ENCODE measurements at regions not wholly inside any gene's neighbourhood (a gene's known extent, or its start where the extent isn't known, plus 50 kb on each side); places are given as distances from the start of the nearest gene placed in this dataset.

GRCh38 chr14:101405171-101405883 is 156.0 kb upstream of the DIO3 start:
- Histone ChIP-seq H3K4me3 (ENCODE audit: insufficient read depth, low read length, poor library complexity, severe bottlenecking) (no peak overlapping the region), H3K27me3 (ENCODE audit: low read length) (no peaks in the 10 kb centered on the region), H3K79me2 (ENCODE audit: insufficient read depth, low read length) (no peaks in the 10 kb centered on the region), H2AFZ (ENCODE audit: low read depth, low read length, severe bottlenecking) (no peak overlapping the region), H4K20me1 (ENCODE audit: low read depth, low read length) (no peaks in the 10 kb centered on the region), H3K4me2 (ENCODE audit: low read depth, low read length, poor library complexity, severe bottlenecking) (no peak overlapping the region), H3K27ac (ENCODE audit: low read depth, low read length) (no peak overlapping the region), H3F3A (ENCODE audit: insufficient read depth) (no peaks in the 10 kb centered on the region), H3K9me2 (replicated peaks; ENCODE audit: insufficient read depth, low read length) (no peaks in the 10 kb centered on the region), H3K9me3 (ENCODE audit: insufficient read depth, low read length) (no peaks in the 10 kb centered on the region), H3K9ac (ENCODE audit: low read length) (no peak overlapping the region), H3K36me3 (ENCODE audit: low read length) (no peaks in the 10 kb centered on the region)
- no peak for TF ChIP-seq EZH2phosphoT487 (conservative IDR thresholded peaks at IDR 0.05; ENCODE audit: low read length)
- TF ChIP-seq CTCF (IDR thresholded peaks at IDR 0.05; ENCODE audit: insufficient read depth, low read length, poor library complexity, severe bottlenecking): no peak

DNA sequence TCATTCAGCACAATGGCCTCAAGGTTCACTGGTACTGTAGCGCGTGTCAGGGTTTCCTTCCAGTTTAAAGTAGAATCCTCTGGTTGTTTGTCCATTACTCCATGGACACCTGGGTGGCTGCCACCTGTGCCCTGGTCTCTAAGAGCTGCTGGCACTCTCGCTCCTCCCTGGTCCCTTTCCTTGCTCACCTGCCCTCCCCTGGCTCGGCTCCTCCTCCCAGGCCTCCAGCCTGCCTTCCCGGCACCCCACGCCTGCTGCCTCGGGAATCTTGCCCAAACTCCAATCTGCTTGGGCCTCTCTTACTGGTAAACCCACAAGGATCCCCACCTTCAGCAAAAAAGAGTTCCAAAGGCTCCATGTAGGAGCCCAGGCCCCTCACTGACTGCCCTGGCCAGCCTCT is 154.4 kb upstream of the DIO3 start:
- TF ChIP-seq CTCF (IDR thresholded peaks at IDR 0.05; ENCODE audit: insufficient read depth, low read length, poor library complexity, severe bottlenecking): no peak
- no peak for TF ChIP-seq EZH2phosphoT487 (conservative IDR thresholded peaks at IDR 0.05; ENCODE audit: low read length)
- Histone ChIP-seq H3K27ac (ENCODE audit: low read depth, low read length) (no peak overlapping the region), H3K9ac (ENCODE audit: low read length) (no peak overlapping the region), H3K27me3 (ENCODE audit: low read length) (no peaks in the 10 kb centered on the region), H4K20me1 (ENCODE audit: low read depth, low read length) (no peaks in the 10 kb centered on the region), H3K36me3 (ENCODE audit: low read length) (no peaks in the 10 kb centered on the region), H2AFZ (ENCODE audit: low read depth, low read length, severe bottlenecking) (no peak overlapping the region), H3F3A (ENCODE audit: insufficient read depth) (no peaks in the 10 kb centered on the region), H3K9me2 (replicated peaks; ENCODE audit: insufficient read depth, low read length) (no peaks in the 10 kb centered on the region), H3K79me2 (ENCODE audit: insufficient read depth, low read length) (no peaks in the 10 kb centered on the region), H3K4me3 (ENCODE audit: insufficient read depth, low read length, poor library complexity, severe bottlenecking) (no peak overlapping the region), H3K4me2 (ENCODE audit: low read depth, low read length, poor library complexity, severe bottlenecking) (no peak overlapping the region), H3K9me3 (ENCODE audit: insufficient read depth, low read length) (no peaks in the 10 kb centered on the region)

- Histone ChIP-seq H3K9me2 (replicated peaks; ENCODE audit: insufficient read depth, low read length) (no peaks in the 10 kb centered on the region), H3F3A (ENCODE audit: insufficient read depth) (no peaks in the 10 kb centered on the region), H3K9me3 (ENCODE audit: insufficient read depth, low read length) (no peaks in the 10 kb centered on the region), H3K4me3 (ENCODE audit: insufficient read depth, low read length, poor library complexity, severe bottlenecking) (no peak overlapping the region), H3K79me2 (ENCODE audit: insufficient read depth, low read length) (no peaks in the 10 kb centered on the region), H3K4me2 (ENCODE audit: low read depth, low read length, poor library complexity, severe bottlenecking) (no peak overlapping the region), H3K27me3 (ENCODE audit: low read length) (no peaks in the 10 kb centered on the region), H4K20me1 (ENCODE audit: low read depth, low read length) (no peaks in the 10 kb centered on the region), H3K36me3 (ENCODE audit: low read length) (no peaks in the 10 kb centered on the region), H3K27ac (ENCODE audit: low read depth, low read length) (no peak overlapping the region), H3K9ac (ENCODE audit: low read length) (no peak overlapping the region), H2AFZ (ENCODE audit: low read depth, low read length, severe bottlenecking) (no peak overlapping the region)
- TF ChIP-seq CTCF (IDR thresholded peaks at IDR 0.05; ENCODE audit: insufficient read depth, low read length, poor library complexity, severe bottlenecking) (no peak), EZH2phosphoT487 (conservative IDR thresholded peaks at IDR 0.05; ENCODE audit: low read length) (no peak)
Observed at GRCh38 chr14:101407328-101407727, 154.0 kb upstream of the DIO3 start.
